WI38 (cell line): ENCODE measurements at regions not wholly inside any gene's neighbourhood (a gene's known extent, or its start where the extent isn't known, plus 50 kb on each side); places are given as distances from the start of the nearest gene placed in this dataset.

ENCODE experiments used
- H3K4me3 ChIP-seq: 2 replicates; pipeline ENCODE4 v1.5.1; 2011; ENCODE audit warnings: low read depth, mild to moderate bottlenecking, control low read depth, low read length
- TF ChIP-seq, protein P1 (sequence below): IDR thresholded peaks from 2 replicates; pipeline ENCODE4 v1.5.1; 2012; ENCODE audit warnings: low read depth, mild to moderate bottlenecking, control low read depth, low read length

DNA sequence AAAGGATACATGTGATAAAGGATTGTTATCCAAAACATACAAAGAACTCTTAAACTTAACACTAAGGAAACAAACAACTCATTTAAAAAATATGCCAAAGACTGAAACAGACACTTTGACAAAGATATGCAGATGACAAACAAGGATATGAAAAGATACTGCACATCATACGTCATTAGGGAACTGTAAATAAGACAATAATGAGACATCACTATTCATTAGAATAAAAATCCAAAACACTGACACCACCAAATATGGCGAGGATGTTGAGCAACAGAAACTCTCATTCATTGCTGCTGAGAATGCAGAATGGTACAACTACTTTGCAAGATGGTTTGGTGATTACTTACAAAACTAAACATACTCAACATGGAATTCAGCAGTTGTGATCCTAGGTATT lies 156.5 kb upstream of the FOXA2 start:
- no peak overlapping the region for H3K4me3 ChIP-seq
- TF ChIP-seq, protein P1, sequence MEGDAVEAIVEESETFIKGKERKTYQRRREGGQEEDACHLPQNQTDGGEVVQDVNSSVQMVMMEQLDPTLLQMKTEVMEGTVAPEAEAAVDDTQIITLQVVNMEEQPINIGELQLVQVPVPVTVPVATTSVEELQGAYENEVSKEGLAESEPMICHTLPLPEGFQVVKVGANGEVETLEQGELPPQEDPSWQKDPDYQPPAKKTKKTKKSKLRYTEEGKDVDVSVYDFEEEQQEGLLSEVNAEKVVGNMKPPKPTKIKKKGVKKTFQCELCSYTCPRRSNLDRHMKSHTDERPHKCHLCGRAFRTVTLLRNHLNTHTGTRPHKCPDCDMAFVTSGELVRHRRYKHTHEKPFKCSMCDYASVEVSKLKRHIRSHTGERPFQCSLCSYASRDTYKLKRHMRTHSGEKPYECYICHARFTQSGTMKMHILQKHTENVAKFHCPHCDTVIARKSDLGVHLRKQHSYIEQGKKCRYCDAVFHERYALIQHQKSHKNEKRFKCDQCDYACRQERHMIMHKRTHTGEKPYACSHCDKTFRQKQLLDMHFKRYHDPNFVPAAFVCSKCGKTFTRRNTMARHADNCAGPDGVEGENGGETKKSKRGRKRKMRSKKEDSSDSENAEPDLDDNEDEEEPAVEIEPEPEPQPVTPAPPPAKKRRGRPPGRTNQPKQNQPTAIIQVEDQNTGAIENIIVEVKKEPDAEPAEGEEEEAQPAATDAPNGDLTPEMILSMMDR, result no peak

DNA sequence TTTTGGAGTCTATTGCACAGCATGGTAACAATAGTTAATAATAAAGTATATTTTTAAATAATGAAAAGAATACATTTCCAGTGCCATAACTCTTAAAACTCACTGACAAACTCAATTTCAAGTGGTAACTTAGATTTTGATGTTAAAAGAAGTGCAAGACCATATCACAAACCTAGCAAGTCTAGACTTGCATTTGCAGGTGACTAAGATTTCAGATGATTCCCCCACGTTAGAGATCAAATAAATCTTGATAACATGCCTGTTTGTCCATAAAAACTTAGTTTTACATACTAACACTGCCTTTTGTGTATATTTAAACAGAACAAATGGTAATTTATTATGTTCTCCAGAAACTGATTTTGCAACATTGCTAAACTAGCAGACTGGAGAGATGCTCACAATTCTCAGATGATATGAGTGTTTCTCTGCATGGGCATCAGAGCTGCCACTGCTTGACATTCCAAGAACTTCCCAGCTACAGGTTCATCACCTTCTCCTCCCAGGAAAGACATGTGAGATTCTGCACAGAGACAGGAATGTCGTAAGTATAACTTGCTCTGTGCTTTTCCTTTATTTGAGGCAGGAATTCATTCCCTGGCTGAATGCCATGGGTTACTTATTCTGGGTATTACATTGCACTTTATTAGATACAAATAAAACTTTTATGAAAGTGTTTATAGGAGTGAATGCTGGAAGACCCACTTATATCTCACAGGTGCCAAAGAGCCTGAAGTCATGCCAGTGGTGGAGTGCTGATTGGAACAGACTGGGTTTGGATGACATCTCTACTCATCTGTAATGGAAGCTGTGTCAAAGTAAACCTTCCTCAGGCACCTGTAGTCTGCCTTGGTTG lies 160.2 kb upstream of the FOXA2 start:
- H3K4me3 ChIP-seq, result no peak overlapping the region

DNA sequence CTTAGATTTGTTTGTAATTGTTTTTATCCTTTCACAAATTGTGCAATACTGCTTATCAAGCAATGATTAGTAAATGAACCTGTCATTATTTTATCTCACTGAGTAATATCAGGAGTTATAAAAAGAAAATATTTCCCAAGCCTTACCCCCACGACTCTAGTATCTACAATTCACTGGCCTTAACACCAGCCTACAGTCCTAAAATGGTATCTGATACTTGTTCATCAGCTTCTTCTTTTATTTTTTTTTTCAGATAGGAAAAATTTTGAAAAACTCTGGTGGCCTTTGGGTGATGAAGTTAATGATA lies 160.8 kb upstream of the FOXA2 start:
- TF ChIP-seq, protein P1, result no peak
- H3K4me3 ChIP-seq, result no peak overlapping the region

More for the DNA sequence above, 160.2 kb upstream of the FOXA2 start:
- TF ChIP-seq, protein P1, result no peak

GRCh38 chr20:22746957-22747356 lies 162.6 kb upstream of the FOXA2 start:
- no peak overlapping the region for H3K4me3 ChIP-seq
- TF ChIP-seq, protein P1, result no peak

DNA sequence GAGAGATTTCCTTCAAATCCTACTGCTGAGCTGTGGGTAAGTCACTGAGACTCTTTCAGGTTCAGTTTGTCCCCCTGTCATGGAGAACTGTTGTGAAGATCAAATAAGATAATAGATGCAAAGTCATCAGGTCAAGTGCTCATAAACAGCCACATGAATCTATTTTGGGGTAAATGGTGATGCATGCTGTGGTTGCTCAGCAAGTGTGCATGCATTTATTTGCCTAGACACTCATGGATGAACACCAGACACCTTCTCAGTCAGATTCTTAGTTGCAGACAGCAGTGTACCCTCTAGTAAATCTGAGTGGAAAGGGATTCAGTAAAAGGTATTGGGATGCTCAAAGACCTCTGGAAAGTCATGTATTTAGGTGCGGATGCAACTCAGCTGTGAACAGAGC lies 168.0 kb upstream of the FOXA2 start:
- no peak overlapping the region for H3K4me3 ChIP-seq
- TF ChIP-seq, protein P1, result no peak

DNA sequence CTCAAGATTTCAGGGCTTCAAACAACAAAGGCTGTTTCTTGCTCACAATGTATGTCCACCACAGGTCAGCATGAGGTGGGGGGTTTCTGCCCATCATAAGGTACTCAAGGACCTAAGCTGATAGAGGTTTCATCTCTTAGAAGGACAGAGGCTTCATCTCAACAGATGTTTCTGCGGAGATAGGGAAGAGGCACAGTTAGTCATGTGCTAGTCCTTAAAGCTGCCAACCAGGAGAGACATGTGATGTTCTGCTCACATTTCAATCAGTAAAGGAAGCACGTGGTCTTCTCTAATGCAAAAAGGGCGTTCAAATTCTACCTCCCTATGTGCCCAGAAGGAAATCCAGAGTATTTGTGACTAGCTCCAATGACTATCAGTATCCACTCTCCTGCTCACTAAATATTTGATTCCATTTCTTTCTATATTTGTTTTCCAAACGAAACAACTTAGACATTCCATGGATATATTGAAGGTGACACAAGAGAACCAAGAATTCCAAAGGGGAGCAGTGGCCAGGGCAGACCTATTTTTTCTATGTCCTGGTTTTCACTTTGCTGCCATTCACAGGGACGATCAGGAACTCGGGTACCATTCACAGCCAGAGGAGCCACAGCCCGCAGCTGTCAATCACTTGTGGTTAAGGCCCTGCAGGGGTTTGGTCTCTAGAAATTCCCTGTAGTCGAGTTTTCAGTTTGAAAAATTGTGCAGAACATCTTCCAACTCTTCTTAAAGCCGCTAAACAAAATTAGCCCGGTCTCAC lies 173.2 kb upstream of the FOXA2 start:
- TF ChIP-seq, protein P1, result no peak
- no peak overlapping the region for H3K4me3 ChIP-seq

DNA sequence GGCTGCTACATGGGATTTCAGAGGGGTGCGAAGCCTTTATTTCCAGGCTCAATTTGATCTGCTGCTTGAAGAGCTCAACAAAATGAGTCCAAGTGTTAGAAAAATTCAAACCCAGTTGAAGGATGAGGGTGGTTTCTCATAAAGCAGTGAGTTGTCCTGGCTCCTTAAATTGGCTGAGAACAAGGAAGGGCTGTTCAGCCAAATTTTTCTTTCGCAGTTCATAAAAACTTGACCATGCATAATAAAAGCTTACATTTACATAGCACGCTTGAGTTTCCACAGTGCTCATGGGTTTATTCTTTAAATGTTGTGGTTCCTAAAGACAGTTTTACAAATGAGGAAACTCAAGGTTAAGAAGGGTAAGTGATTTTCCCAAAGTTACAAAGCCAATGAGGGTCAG lies 174.4 kb upstream of the FOXA2 start:
- H3K4me3 ChIP-seq, result no peak overlapping the region
- TF ChIP-seq, protein P1, result no peak
